ENCODE measurements at regions not wholly inside any gene's neighbourhood (a gene's known extent, or its start where the extent isn't known, plus 50 kb on each side); places are given as distances from the start of the nearest gene placed in this dataset.

DNA sequence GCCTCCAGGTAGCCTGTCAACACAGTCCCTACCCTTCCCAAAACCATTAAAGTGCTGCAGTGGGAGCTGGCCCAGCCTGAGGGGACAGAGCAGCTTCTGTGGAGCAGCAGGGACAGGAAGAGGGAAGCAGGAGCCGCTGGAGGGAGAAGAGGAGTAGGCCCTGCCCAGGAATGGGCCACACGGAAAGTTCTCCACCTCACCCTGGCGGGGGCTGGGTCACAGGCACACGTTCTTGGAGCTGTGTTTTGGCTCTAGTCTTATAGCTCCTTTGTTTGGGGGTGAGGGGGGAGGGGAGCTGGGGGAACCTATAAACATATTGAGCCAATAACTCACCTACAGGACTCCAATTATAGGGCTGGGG is 508.6 kb downstream of the SHQ1 start:
- peaks cover 36% of the 10 kb centered on the region for H3K4me1 ChIP-seq
- no peaks in the 10 kb centered on the region for H3K27me3 ChIP-seq (ENCODE audit: low read depth)
- H3K4me3 ChIP-seq: no peak overlapping the region
- no peak for DNase-seq
- no peaks in the 10 kb centered on the region for H3K36me3 ChIP-seq
- intact Hi-C loops (cut with micrococcal nuclease): no loop called here
- H3K9me3 ChIP-seq (replicated peaks): no peaks in the 10 kb centered on the region
- no peak for TF ChIP-seq CTCF (IDR thresholded peaks at IDR 0.05; ENCODE audit: borderline replicate concordance)
- H3K27ac ChIP-seq (replicated peaks): no peak overlapping the region

- H3K4me1 ChIP-seq: peaks cover 36% of the 10 kb centered on the region
- no peak overlapping the region for H3K4me3 ChIP-seq
- intact Hi-C loops (cut with micrococcal nuclease): no loop called here
- H3K36me3 ChIP-seq: no peaks in the 10 kb centered on the region
- no peak overlapping the region for H3K27ac ChIP-seq (replicated peaks)
- no peaks in the 10 kb centered on the region for H3K9me3 ChIP-seq (replicated peaks)
- TF ChIP-seq CTCF (IDR thresholded peaks at IDR 0.05; ENCODE audit: borderline replicate concordance): no peak
- DNase-seq: peak; percentile 22
- no peaks in the 10 kb centered on the region for H3K27me3 ChIP-seq (ENCODE audit: low read depth)
Measured at GRCh38 chr3:72338942-72339669, 509.1 kb downstream of the SHQ1 start.

DNA sequence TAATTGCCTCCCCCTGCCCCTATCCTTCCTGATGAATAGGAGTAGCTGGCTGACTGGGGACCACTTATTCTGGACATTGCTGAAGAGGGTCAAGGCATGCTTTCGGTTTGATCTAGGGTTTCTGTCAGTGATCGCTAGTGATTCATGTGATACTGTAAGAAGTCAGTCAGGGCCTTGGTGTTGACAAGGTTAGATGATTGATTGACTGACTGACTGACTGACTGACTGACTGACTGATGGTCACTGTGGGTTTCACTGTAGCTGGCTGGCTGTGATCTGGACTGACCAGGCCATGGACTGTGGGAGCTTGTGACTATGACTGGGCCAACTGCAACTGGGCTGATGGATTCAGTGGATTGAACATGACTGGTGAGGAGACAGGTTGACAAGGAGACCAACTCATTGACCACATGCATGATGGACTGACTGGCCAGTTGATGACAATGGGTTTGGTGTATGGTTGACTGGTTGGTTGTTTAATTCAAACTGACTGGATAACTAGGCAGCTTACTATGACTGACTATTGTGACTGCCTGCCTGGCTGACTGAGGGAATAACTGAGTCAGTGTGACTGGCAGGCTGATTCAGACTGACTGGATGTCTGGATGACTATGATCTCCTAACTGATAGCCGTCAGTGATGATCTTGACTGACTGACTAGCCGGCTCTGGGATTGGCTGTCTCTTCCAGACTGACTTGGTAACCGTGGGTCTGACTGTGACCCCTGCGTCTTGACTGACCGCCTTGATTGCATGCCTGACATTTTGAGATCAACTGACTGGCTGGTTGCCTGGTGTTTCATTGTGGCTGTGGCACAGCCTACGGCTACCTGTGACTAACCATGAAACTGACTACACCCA is 509.9 kb downstream of the SHQ1 start:
- Histone ChIP-seq H3K4me3 (no peak overlapping the region), H3K9me3 (replicated peaks) (no peaks in the 10 kb centered on the region), H3K36me3 (no peaks in the 10 kb centered on the region), H3K27me3 (ENCODE audit: low read depth) (no peaks in the 10 kb centered on the region), H3K27ac (replicated peaks) (no peak overlapping the region), H3K4me1 (peaks cover 36% of the 10 kb centered on the region)
- TF ChIP-seq CTCF (IDR thresholded peaks at IDR 0.05; ENCODE audit: borderline replicate concordance): no peak
- intact Hi-C loops (cut with micrococcal nuclease): no loop called here
- DNase-seq: no peak

DNA sequence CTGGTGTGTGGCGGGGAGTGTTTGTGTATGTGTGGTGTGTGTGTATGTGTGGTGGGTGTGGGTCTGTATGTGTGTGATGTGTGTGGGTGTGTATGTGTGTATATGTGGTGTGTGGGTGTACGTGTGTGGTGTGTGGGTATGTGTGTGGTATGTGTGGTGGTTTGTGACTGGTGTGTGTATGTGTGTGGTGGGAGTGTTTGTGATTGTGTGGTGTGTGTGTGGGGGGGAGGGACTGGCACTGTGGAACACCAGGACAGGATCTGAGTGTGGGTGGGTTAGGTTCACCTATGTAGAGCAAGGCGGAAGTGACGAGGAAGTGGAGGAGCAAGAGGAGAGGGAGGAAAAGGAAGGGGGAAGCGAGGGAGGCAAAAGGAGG is 510.8 kb downstream of the SHQ1 start:
- no peaks in the 10 kb centered on the region for H3K27me3 ChIP-seq (ENCODE audit: low read depth)
- H3K36me3 ChIP-seq: no peaks in the 10 kb centered on the region
- intact Hi-C loops (cut with micrococcal nuclease): no loop called here
- H3K27ac ChIP-seq (replicated peaks): no peak overlapping the region
- DNase-seq: no peak
- no peaks in the 10 kb centered on the region for H3K9me3 ChIP-seq (replicated peaks)
- no peak for TF ChIP-seq CTCF (IDR thresholded peaks at IDR 0.05; ENCODE audit: borderline replicate concordance)
- H3K4me1 ChIP-seq: peaks cover 36% of the 10 kb centered on the region
- no peak overlapping the region for H3K4me3 ChIP-seq

DNA sequence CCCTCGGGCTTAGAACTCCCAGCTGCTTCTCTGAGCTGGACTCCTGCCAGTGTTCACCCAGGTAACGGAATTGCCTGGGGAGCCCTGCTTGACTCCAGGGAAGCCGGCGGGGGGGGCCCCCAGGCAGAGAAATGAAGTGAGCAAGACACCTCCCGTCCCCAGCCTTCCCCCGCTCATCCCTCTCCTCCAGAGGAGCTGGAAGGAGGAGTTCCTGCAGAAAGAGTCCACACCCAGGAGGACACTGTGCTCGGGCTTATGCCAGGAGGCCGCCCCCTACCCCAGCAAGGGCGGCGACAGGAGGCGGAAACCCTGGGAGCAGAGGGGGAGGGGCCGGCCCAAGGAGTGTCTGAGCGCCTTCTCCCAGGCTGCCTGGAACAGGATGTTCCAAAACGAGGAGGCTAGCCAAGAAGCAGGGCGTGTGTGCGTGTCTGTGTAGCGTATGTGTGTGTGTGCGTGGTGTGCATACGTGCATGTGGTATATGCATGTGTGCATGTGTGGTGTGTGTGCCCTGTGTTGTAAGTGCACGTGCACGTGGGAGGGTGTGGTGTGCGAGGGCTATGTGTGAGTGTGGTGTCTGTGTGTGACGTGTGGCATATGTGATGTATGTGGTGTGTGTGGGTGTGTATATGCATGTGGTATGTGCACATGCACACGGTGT is 511.3 kb downstream of the SHQ1 start:
- Histone ChIP-seq H3K27me3 (ENCODE audit: low read depth) (no peaks in the 10 kb centered on the region), H3K36me3 (no peaks in the 10 kb centered on the region), H3K4me3 (peak overlapping the region; percentile 43), H3K9me3 (replicated peaks) (no peaks in the 10 kb centered on the region), H3K27ac (replicated peaks) (peak overlapping the region; percentile 9), H3K4me1 (peaks cover 41% of the 10 kb centered on the region)
- peak; percentile 89 for DNase-seq
- TF ChIP-seq CTCF (IDR thresholded peaks at IDR 0.05; ENCODE audit: borderline replicate concordance): no peak
- intact Hi-C loops (cut with micrococcal nuclease): no loop called here
